Sigmoid colon (tissue), 6 donors: ENCODE measurements at regions not wholly inside any gene's neighbourhood (a gene's known extent, or its start where the extent isn't known, plus 50 kb on each side); places are given as distances from the start of the nearest gene placed in this dataset.

ENCODE experiments used
- DNase-seq: peaks from one replicate; pipeline ENCODE4 v3.0.0-alpha.2; 2019
- H3K27ac ChIP-seq, 4 donors: fragments of 200-600 bp; sonication (generic); one replicate each; pipeline ENCODE4 v1.5.1; 2016 to 2019; ENCODE audit warnings: mild to moderate bottlenecking in 1 of 4
- H3K27me3 ChIP-seq, 3 donors: fragments of 200-600 bp; sonication (generic); one replicate each; pipeline ENCODE4 v1.5.1; 2019; ENCODE audit warnings: mild to moderate bottlenecking in 1 of 3
- H3K36me3 ChIP-seq, 4 donors: fragments of 200-600 bp; sonication (generic); one replicate each; pipeline ENCODE4 v1.5.1; 2016 to 2019
- H3K4me1 ChIP-seq, 4 donors: fragments of 200-600 bp; sonication (generic); one replicate each; pipeline ENCODE4 v1.5.1; 2017 to 2019
- H3K4me3 ChIP-seq, 4 donors: fragments of 200-600 bp; sonication (generic); one replicate each; pipeline ENCODE4 v1.5.1; 2017 to 2019; ENCODE audit warnings: mild to moderate bottlenecking in 2 of 4, moderate library complexity in 1 of 4
- H3K9me3 ChIP-seq, 4 donors: fragments of 200-600 bp in 3 of 4; sonication (generic) in 3 of 4; one replicate each; pipeline versions ENCODE4 v1.5.1 to v1.6.1; 2013 to 2019
- CTCF ChIP-seq, 4 experiments: fragments of 450-650 bp in 3 of 4; fragments of 200-600 bp in 1 of 4; IDR thresholded peaks; one replicate each; pipeline ENCODE4 v1.5.1; 2016 to 2019; ENCODE audit warnings: antibody characterized with exemption in 4 of 4, mild to moderate bottlenecking in 3 of 4, moderate library complexity in 2 of 4
- EP300 ChIP-seq, 4 donors: sonication (generic); formaldehyde crosslinking; IDR thresholded peaks; one replicate each; pipeline ENCODE4 v1.6.1; 2017; ENCODE audit warnings: antibody characterized with exemption in 4 of 4
- POLR2A ChIP-seq, 2 donors: fragments of 450-650 bp; IDR thresholded peaks; one replicate each; pipeline ENCODE4 v1.6.1; 2016; ENCODE audit warnings: antibody characterized with exemption in 2 of 2, mild to moderate bottlenecking in 2 of 2, moderate library complexity in 2 of 2
- POLR2AphosphoS5 ChIP-seq, 4 donors: sonication (generic); formaldehyde crosslinking; IDR thresholded peaks; one replicate each; pipeline ENCODE4 v1.6.1; 2017; ENCODE audit warnings: antibody characterized with exemption in 4 of 4
- WGBS, 2 donors: extraction: QIAGEN DNeasy Blood & Tissue Kit; methylation state at CpG; one replicate each; pipeline ENCODE4 v1.1.7; 2013; 5-methylcytosine and 5-hydroxymethylcytosine counted together
- intact Hi-C: fragments of 100-400 bp; cut with DNase I; formaldehyde crosslinking; loops from one replicate; pipeline ENCODE4 v1.15.1; 2023
- donor health status: healthy with polysubstance abuse.
- donor health status: healthy.

- no peaks in the 10 kb centered on the region for H3K36me3 ChIP-seq
- TF ChIP-seq EP300 (IDR thresholded peaks at IDR 0.05), result no peak
- TF ChIP-seq POLR2A (IDR thresholded peaks at IDR 0.05), result no peak
- TF ChIP-seq CTCF (IDR thresholded peaks at IDR 0.05), result no peak
- TF ChIP-seq POLR2AphosphoS5 (IDR thresholded peaks at IDR 0.05), result no peak
- intact Hi-C loops, result no loop called here
- DNase-seq, result no peak
- H3K27ac ChIP-seq, result no peak overlapping the region
- 90 to 91% methylated on average over 2 of the region's 2 CpGs for WGBS, 2 donors
- no peaks in the 10 kb centered on the region for H3K27me3 ChIP-seq
- peaks cover 0 to 18% (median 14%) of the 10 kb centered on the region in 4 donors for H3K4me1 ChIP-seq
- H3K9me3 ChIP-seq, result no peaks in the 10 kb centered on the region
- no peak overlapping the region for H3K4me3 ChIP-seq
These were observed 130.6 kb upstream of the SVIL start for GRCh38 chr10:29765330-29765729.

- intact Hi-C loops, result no loop called here
- peaks cover 0 to 21% (median 15%) of the 10 kb centered on the region in 4 donors for H3K4me1 ChIP-seq
- no peaks in the 10 kb centered on the region for H3K27me3 ChIP-seq
- H3K36me3 ChIP-seq, result no peaks in the 10 kb centered on the region
- H3K27ac ChIP-seq, result no peak overlapping the region
- DNase-seq, result no peak
- TF ChIP-seq POLR2A (IDR thresholded peaks at IDR 0.05), result no peak
- no peak for TF ChIP-seq POLR2AphosphoS5 (IDR thresholded peaks at IDR 0.05)
- TF ChIP-seq CTCF (IDR thresholded peaks at IDR 0.05), result no peak
- WGBS, 2 donors, result 95% methylated on average over 4 of the region's 4 CpGs
- no peak overlapping the region for H3K4me3 ChIP-seq
- H3K9me3 ChIP-seq, result no peaks in the 10 kb centered on the region
These were observed 128.6 kb upstream of the SVIL start for GRCh38 chr10:29763396-29763795.

GRCh38 chr10:29761916-29762315 lies 127.1 kb upstream of the SVIL start:
- intact Hi-C loops, result no loop called here
- no peaks in the 10 kb centered on the region for H3K27me3 ChIP-seq
- DNase-seq, result no peak
- H3K27ac ChIP-seq, result no peak overlapping the region
- H3K4me1 ChIP-seq, result peaks cover 0 to 30% (median 22%) of the 10 kb centered on the region in 4 donors
- 82 to 88% methylated on average over 5 of the region's 5 CpGs for WGBS, 2 donors
- H3K9me3 ChIP-seq, result no peaks in the 10 kb centered on the region
- TF ChIP-seq POLR2A (IDR thresholded peaks at IDR 0.05), result no peak
- no peak for TF ChIP-seq CTCF (IDR thresholded peaks at IDR 0.05)
- no peak for TF ChIP-seq POLR2AphosphoS5 (IDR thresholded peaks at IDR 0.05)
- TF ChIP-seq EP300 (IDR thresholded peaks at IDR 0.05), result no peak
- no peaks in the 10 kb centered on the region for H3K36me3 ChIP-seq
- H3K4me3 ChIP-seq, result no peak overlapping the region

- no peak overlapping the region for H3K27ac ChIP-seq
These were observed 125.5 kb upstream of the SVIL start for GRCh38 chr10:29760138-29760900.

More at GRCh38 chr10:29760138-29760900, 125.5 kb upstream of the SVIL start:
- intact Hi-C loops, result no loop called here
- Histone ChIP-seq H3K4me1 (peaks cover 0 to 25% (median 13%) of the 10 kb centered on the region in 4 donors), H3K27me3 (no peaks in the 10 kb centered on the region), H3K9me3 (no peaks in the 10 kb centered on the region), H3K36me3 (no peaks in the 10 kb centered on the region), H3K4me3 (no peak overlapping the region)
- no peak for TF ChIP-seq POLR2AphosphoS5 (IDR thresholded peaks at IDR 0.05)
- no peak for TF ChIP-seq CTCF (IDR thresholded peaks at IDR 0.05)
- TF ChIP-seq EP300 (IDR thresholded peaks at IDR 0.05), result no peak
- no peak for TF ChIP-seq POLR2A (IDR thresholded peaks at IDR 0.05)
- WGBS, 2 donors, result 34 to 64% methylated on average over 4 of the region's 4 CpGs
- no peak for DNase-seq
